Epithelial cell of esophagus (primary cell): ENCODE measurements at regions not wholly inside any gene's neighbourhood (a gene's known extent, or its start where the extent isn't known, plus 50 kb on each side); places are given as distances from the start of the nearest gene placed in this dataset.
"Not testable (repeated sequence)": the region's sequence is repeated elsewhere in the genome, so short reads cannot be mapped to it uniquely, and the experiment has no call there.

ENCODE experiments used
- DNase-seq: peaks from one replicate; pipeline ENCODE4 v3.0.0; 2010; ENCODE audit warnings: low read depth
- H3K4me3 ChIP-seq: 2 replicates; pipeline ENCODE4 v1.5.1; 2011; ENCODE audit warnings: mild to moderate bottlenecking, low read length, control low read depth
- CTCF ChIP-seq: IDR thresholded peaks from 2 replicates; pipeline ENCODE4 v1.5.1; 2011; ENCODE audit warnings: low read depth, mild to moderate bottlenecking, low read length, control low read depth, inconsistent platforms; ENCODE audit not compliant: insufficient read depth; ENCODE audit errors: missing control alignments

DNA sequence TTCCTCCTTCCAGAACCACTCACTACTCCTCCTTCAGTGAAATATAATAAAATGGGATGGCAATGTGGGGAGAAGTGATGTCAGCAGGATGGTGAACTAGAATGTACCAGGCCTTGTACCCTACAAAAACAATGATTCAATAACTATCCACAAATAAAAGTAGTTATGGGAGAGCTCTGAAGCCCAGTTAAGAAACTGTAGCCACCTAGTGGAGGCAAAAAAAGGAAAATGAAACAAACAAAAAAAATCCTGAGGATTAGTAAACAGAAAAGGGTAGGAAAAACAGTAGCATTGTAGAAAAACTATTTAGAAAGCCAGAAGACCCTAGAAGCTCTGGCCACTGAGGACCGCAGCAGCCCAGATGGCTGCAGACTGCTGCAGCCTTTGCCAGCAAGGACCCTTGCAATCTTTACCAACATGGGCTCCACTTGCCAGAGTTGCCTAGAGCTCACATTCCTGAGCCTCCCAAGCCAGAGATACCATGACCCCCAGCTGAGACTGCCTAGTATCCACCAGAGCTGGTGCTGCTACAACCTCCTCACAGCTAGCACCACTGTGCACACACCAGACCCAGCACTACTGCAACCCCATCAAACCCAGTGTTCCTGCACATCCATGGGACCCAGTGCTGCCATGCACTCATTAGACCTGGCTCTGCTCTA, 259.7 kb upstream of the MSX2 start:
- H3K4me3 ChIP-seq: no peak overlapping the region
- no peak for TF ChIP-seq CTCF
- DNase-seq: no peak

DNA sequence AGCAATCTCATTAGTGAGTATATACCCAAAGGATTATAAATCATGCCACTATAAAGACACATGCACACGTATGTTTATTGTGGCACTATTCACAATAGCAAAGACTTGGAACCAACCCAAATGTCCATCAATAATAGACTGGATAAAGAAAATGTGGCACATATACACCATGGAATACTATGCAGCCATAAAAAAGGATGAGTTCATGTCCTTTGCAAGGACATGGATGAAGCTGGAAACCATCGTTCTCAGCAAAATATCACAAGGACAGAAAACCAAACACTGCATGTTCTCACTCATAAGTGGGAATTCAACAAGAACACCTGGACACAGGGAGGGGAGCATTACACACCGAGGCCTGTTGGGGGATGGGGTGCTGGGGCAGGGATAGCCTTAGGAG, 252.9 kb upstream of the MSX2 start:
- H3K4me3 ChIP-seq, DNase-seq: not testable (repeated sequence)

DNA sequence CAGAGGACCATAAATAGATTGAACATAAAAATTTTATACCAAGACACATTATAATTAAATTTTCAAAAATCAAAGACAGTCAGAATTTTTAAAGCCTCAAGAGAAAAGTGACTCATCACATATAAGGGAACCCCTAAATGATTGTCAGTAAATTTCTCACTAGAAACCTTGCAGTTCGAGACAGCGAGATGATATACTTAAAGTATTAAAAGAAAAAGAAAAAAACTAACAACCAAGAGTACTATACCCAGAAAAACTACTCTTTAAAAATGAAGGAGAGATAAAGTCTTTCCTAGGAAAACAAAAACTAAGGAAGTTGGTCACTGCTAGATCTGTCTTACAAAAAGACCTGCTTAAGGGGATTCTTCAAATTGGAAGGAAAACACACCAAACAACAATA, 251.4 kb upstream of the MSX2 start:
- no peak for TF ChIP-seq CTCF
- DNase-seq: no peak
- no peak overlapping the region for H3K4me3 ChIP-seq

- not testable (repeated sequence) for H3K4me3 ChIP-seq, DNase-seq
Measured at GRCh38 chr5:174476001-174476400, 248.4 kb upstream of the MSX2 start.

- DNase-seq: no peak
- no peak overlapping the region for H3K4me3 ChIP-seq
- TF ChIP-seq CTCF: no peak
Measured at GRCh38 chr5:174479325-174479724, 245.1 kb upstream of the MSX2 start.

DNA sequence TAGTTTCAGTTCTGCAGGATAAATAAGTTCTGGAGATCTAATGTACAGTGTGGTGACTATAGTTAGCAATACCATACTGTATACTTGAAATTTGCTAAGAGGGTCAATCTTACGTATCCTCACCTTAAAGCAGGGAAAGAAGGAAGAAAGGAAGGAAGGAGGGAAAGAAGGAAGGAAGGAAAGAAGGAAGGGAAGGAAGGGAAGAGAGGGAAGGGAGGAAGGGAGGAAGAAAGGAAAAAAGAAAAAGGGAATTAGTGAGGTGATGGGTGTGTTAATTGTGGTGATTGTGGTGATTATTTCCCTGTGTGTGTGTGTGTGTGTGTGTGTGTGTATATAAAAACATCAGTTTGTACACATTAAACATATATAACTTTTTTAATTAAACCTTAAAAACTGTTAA, 242.6 kb upstream of the MSX2 start:
- no peak for DNase-seq
- H3K4me3 ChIP-seq: no peak overlapping the region
- no peak for TF ChIP-seq CTCF

- no peak for TF ChIP-seq CTCF
- H3K4me3 ChIP-seq: no peak overlapping the region
- DNase-seq: no peak
Measured at GRCh38 chr5:174482607-174483024, 241.8 kb upstream of the MSX2 start.

DNA sequence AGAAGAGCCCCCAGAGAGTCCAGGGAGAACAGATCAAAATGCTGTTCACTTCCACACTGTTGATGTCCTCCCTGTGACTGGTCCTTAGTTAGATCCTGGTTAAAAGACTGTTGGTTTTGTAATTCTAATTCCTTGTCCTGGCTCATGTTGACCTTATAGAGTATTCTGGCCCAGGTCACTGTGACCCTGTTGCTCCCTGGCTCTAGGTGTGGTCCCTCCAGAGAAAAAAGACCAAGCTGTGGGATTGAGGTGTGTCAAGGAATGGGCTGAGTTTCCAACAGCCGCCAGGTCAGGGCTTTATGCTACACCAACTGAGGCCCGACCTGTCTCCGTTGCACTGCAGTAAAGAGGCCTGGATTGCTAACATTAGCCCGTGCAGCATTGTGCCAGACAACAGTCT, 241.0 kb upstream of the MSX2 start:
- DNase-seq: no peak
- no peak overlapping the region for H3K4me3 ChIP-seq
- no peak for TF ChIP-seq CTCF
